KMS-11 (cell line): ENCODE measurements at regions not wholly inside any gene's neighbourhood (a gene's known extent, or its start where the extent isn't known, plus 50 kb on each side); places are given as distances from the start of the nearest gene placed in this dataset.

Experiments used
- H2AFZ ChIP-seq: fragments of 200-600 bp; sonication (generic); 2 replicates; pipeline ENCODE4 v1.6.1; 2016; ENCODE audit warnings: antibody characterized with exemption, mixed run types, low read depth
- H3K27ac ChIP-seq: fragments of 200-600 bp; sonication (generic); 2 replicates; pipeline ENCODE4 v1.6.1; 2016; ENCODE audit warnings: mild to moderate bottlenecking, mixed run types
- H3K27me3 ChIP-seq: fragments of 200-600 bp; sonication (generic); 2 replicates; pipeline ENCODE4 v1.6.1; 2017; ENCODE audit warnings: mild to moderate bottlenecking, low read depth, mixed run types, moderate library complexity; ENCODE audit not compliant: insufficient read depth
- H3K36me3 ChIP-seq: fragments of 200-600 bp; sonication (generic); 2 replicates; pipeline ENCODE4 v1.6.1; 2017; ENCODE audit warnings: mild to moderate bottlenecking, mixed run types; ENCODE audit not compliant: insufficient read depth
- H3K4me1 ChIP-seq: fragments of 200-600 bp; sonication (generic); 2 replicates; pipeline ENCODE4 v1.6.1; 2016; ENCODE audit warnings: mild to moderate bottlenecking, low read depth, mixed run types; ENCODE audit not compliant: poor library complexity, severe bottlenecking
- H3K4me2 ChIP-seq: fragments of 200-600 bp; sonication (generic); 2 replicates; pipeline ENCODE4 v1.7.0; 2016; ENCODE audit warnings: mild to moderate bottlenecking, mixed run types
- H3K4me3 ChIP-seq: fragments of 200-600 bp; sonication (generic); IDR thresholded peaks from 2 replicates; pipeline ENCODE4 v1.6.1; 2017; ENCODE audit warnings: low read depth, low read length, mixed read lengths; ENCODE audit not compliant: insufficient read depth
- H3K79me2 ChIP-seq: fragments of 200-600 bp; sonication (generic); 2 replicates; pipeline ENCODE4 v1.6.1; 2016; ENCODE audit warnings: low read depth, mixed run types; ENCODE audit not compliant: insufficient read depth
- H3K9ac ChIP-seq: fragments of 200-600 bp; sonication (generic); 2 replicates; pipeline ENCODE4 v1.6.1; 2016; ENCODE audit warnings: mild to moderate bottlenecking, mixed run types
- H4K20me1 ChIP-seq: fragments of 200-600 bp; sonication (generic); 2 replicates; pipeline ENCODE4 v1.6.1; 2016; ENCODE audit warnings: mild to moderate bottlenecking, mixed run types; ENCODE audit not compliant: insufficient read depth
- CTCF ChIP-seq: fragments of 200-600 bp; sonication (generic); conservative IDR thresholded peaks from 2 replicates; pipeline ENCODE4 v1.6.1; 2017; ENCODE audit warnings: low read depth, mild to moderate bottlenecking, antibody characterized with exemption, low read length, moderate library complexity, mixed read lengths

GRCh38 chr14:26304056-26304455 is 293.8 kb downstream of the NOVA1 start:
- H3K79me2 ChIP-seq = no peaks in the 10 kb centered on the region
- H3K27ac ChIP-seq = no peak overlapping the region
- H3K4me1 ChIP-seq = no peaks in the 10 kb centered on the region
- H3K4me2 ChIP-seq = no peak overlapping the region
- H3K27me3 ChIP-seq = no peaks in the 10 kb centered on the region
- H4K20me1 ChIP-seq = no peaks in the 10 kb centered on the region
- H3K9ac ChIP-seq = no peak overlapping the region
- no peak overlapping the region for H3K4me3 ChIP-seq
- H3K36me3 ChIP-seq = no peaks in the 10 kb centered on the region
- no peak for TF ChIP-seq CTCF
- no peak overlapping the region for H2AFZ ChIP-seq

GRCh38 chr14:26293909-26294308 is 303.9 kb downstream of the NOVA1 start:
- Histone ChIP-seq H3K9ac (no peak overlapping the region), H3K79me2 (no peaks in the 10 kb centered on the region), H3K36me3 (no peaks in the 10 kb centered on the region), H3K4me2 (no peak overlapping the region), H4K20me1 (no peaks in the 10 kb centered on the region), H3K4me3 (no peak overlapping the region), H2AFZ (no peak overlapping the region), H3K27ac (no peak overlapping the region), H3K27me3 (no peaks in the 10 kb centered on the region), H3K4me1 (no peaks in the 10 kb centered on the region)
- no peak for TF ChIP-seq CTCF

GRCh38 chr14:26289891-26290486 is 307.8 kb downstream of the NOVA1 start:
- TF ChIP-seq CTCF = no peak
- H2AFZ ChIP-seq = no peak overlapping the region
- H3K27me3 ChIP-seq = no peaks in the 10 kb centered on the region
- H3K4me1 ChIP-seq = no peaks in the 10 kb centered on the region
- no peak overlapping the region for H3K9ac ChIP-seq
- no peak overlapping the region for H3K4me3 ChIP-seq
- no peak overlapping the region for H3K27ac ChIP-seq
- H3K79me2 ChIP-seq = no peaks in the 10 kb centered on the region
- no peaks in the 10 kb centered on the region for H4K20me1 ChIP-seq
- H3K4me2 ChIP-seq = no peak overlapping the region
- no peaks in the 10 kb centered on the region for H3K36me3 ChIP-seq

GRCh38 chr14:26286913-26287205 is 311.0 kb downstream of the NOVA1 start:
- no peak for TF ChIP-seq CTCF
- Histone ChIP-seq H3K79me2 (no peaks in the 10 kb centered on the region), H2AFZ (no peak overlapping the region), H3K9ac (no peak overlapping the region), H3K36me3 (no peaks in the 10 kb centered on the region), H3K4me1 (no peaks in the 10 kb centered on the region), H3K4me3 (no peak overlapping the region), H3K27ac (no peak overlapping the region), H3K27me3 (no peaks in the 10 kb centered on the region), H3K4me2 (no peak overlapping the region), H4K20me1 (no peaks in the 10 kb centered on the region)
